GM18868 (cell line): ENCODE measurements at regions not wholly inside any gene's neighbourhood (a gene's known extent, or its start where the extent isn't known, plus 50 kb on each side); places are given as distances from the start of the nearest gene placed in this dataset.
"Not testable (repeated sequence)": the region's sequence is repeated elsewhere in the genome, so short reads cannot be mapped to it uniquely, and the experiment has no call there.

Experiments
- ATAC-seq: cut with Tn5 transposase; IDR thresholded peaks from one replicate; pipeline ENCODE4 v1.9.1; 2021; ENCODE audit warnings: mild to moderate bottlenecking, moderate library complexity; ENCODE audit not compliant: unreplicated experiment

- ATAC-seq: no peak
Measured at GRCh38 chr10:32217216-32217615, 129.7 kb downstream of the EPC1 start.

GRCh38 chr10:32213838-32214237 lies 133.1 kb downstream of the EPC1 start:
- ATAC-seq: not testable (repeated sequence)

GRCh38 chr10:32211046-32211363 lies 136.0 kb downstream of the EPC1 start:
- no peak for ATAC-seq

- peak; percentile 53 for ATAC-seq
Measured at GRCh38 chr10:32210306-32211045, 136.5 kb downstream of the EPC1 start.

GRCh38 chr10:32208005-32208404 lies 139.0 kb downstream of the EPC1 start:
- ATAC-seq: not testable (repeated sequence)

- peak; percentile 89 for ATAC-seq
Measured at GRCh38 chr10:32207544-32207943, 139.4 kb downstream of the EPC1 start.

- no peak for ATAC-seq
Measured at GRCh38 chr10:32205670-32206069, 141.3 kb downstream of the EPC1 start.

GRCh38 chr10:32204606-32205005 lies 142.4 kb downstream of the EPC1 start:
- no peak for ATAC-seq

GRCh38 chr10:32199714-32200394 lies 143.6 kb upstream of the KIF5B start:
- peak; percentile 54 for ATAC-seq

GRCh38 chr10:32197423-32197822 lies 141.2 kb upstream of the KIF5B start:
- no peak for ATAC-seq

- ATAC-seq: peak; percentile 69
Measured at GRCh38 chr10:32190890-32191491, 134.8 kb upstream of the KIF5B start.

- ATAC-seq: no peak
Measured at GRCh38 chr10:32189400-32190084, 133.3 kb upstream of the KIF5B start.

- not testable (repeated sequence) for ATAC-seq
Measured at GRCh38 chr10:32188601-32189000, 132.4 kb upstream of the KIF5B start.

- ATAC-seq: no peak
Measured at GRCh38 chr10:32187686-32188085, 131.5 kb upstream of the KIF5B start.

GRCh38 chr10:32183652-32184051 lies 127.4 kb upstream of the KIF5B start:
- not testable (repeated sequence) for ATAC-seq

GRCh38 chr10:32182476-32182875 lies 126.3 kb upstream of the KIF5B start:
- ATAC-seq: no peak

- ATAC-seq: no peak
Measured at GRCh38 chr10:32180390-32181280, 124.4 kb upstream of the KIF5B start.

GRCh38 chr10:32179836-32180235 lies 123.6 kb upstream of the KIF5B start:
- no peak for ATAC-seq

GRCh38 chr10:32177594-32177993 lies 121.4 kb upstream of the KIF5B start:
- not testable (repeated sequence) for ATAC-seq

GRCh38 chr10:32175629-32176028 lies 119.4 kb upstream of the KIF5B start:
- no peak for ATAC-seq
